ENCODE measurements at regions not wholly inside any gene's neighbourhood (a gene's known extent, or its start where the extent isn't known, plus 50 kb on each side); places are given as distances from the start of the nearest gene placed in this dataset.

DNA sequence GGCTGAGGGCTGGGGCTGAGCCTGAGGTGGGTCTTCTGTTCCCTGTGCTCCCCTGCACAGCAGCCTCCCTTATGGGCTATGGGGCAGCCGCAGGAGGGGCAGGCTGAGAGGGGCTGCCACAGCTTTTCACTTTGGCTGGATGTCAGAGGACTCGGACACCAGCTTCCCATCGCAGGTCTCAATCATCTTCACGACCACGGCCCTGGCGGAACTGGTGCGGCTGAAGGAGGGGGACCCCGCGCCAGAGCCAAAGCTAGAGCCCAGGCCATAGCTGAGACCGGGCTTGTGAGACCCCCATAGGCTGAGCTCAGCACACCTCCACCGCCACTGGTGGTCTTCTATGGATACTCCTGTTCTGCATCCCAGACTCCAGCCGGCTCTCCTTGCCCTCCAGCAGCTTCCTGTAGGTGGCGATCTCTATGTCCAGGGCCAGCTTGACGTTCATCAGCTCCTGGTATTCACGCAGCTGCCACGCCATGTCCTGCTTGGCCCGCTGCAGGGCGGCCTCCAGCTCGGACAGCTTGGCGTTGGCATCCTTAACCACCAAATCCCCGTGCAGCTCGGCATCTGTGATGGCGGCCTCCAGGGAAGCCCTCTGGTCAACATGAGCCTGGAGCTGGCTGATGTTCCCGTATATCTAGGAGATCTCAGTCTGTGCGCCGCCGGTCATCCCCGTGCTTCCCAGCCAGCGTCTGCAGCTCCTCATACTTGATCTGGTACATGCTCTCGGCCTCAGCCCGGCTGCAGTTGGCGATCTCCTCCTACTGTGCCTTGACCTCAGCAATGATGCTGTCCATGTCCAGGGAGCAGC lies 181.7 kb upstream of the SYNPR start (continued):
- TF ChIP-seq SNAI2 (CRISPR knock-in tag; IDR thresholded peaks at IDR 0.05) = no peak
- TF ChIP-seq, protein P1, sequence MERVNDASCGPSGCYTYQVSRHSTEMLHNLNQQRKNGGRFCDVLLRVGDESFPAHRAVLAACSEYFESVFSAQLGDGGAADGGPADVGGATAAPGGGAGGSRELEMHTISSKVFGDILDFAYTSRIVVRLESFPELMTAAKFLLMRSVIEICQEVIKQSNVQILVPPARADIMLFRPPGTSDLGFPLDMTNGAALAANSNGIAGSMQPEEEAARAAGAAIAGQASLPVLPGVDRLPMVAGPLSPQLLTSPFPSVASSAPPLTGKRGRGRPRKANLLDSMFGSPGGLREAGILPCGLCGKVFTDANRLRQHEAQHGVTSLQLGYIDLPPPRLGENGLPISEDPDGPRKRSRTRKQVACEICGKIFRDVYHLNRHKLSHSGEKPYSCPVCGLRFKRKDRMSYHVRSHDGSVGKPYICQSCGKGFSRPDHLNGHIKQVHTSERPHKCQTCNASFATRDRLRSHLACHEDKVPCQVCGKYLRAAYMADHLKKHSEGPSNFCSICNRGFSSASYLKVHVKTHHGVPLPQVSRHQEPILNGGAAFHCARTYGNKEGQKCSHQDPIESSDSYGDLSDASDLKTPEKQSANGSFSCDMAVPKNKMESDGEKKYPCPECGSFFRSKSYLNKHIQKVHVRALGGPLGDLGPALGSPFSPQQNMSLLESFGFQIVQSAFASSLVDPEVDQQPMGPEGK (CRISPR knock-in tag; IDR thresholded peaks at IDR 0.05; ENCODE audit: borderline replicate concordance) = no peak
- no peak for TF ChIP-seq ZNF8 (CRISPR knock-in tag; IDR thresholded peaks at IDR 0.05)

DNA sequence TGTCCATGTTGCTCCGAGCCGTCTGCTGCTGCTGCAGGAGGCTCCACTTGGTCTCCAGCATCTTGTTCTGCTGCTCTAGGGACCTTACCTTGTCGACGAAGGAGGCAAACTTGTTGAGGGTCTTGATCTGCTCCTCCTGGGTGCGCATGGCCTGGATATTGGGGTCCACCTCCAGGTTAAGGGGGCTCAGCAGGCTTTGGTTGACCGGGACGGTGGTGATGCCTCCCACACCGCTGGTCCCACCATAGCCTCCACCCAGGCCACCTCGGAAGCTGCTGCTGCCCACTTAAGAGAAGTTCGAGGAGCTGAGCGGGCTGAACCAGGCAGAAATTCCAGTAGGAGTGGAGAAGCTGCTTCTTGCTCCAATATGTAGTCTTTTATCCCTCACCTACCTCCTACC lies 180.7 kb upstream of the SYNPR start:
- TF ChIP-seq, protein P1 (CRISPR knock-in tag; IDR thresholded peaks at IDR 0.05; ENCODE audit: borderline replicate concordance) = no peak
- no peak for ATAC-seq

DNA sequence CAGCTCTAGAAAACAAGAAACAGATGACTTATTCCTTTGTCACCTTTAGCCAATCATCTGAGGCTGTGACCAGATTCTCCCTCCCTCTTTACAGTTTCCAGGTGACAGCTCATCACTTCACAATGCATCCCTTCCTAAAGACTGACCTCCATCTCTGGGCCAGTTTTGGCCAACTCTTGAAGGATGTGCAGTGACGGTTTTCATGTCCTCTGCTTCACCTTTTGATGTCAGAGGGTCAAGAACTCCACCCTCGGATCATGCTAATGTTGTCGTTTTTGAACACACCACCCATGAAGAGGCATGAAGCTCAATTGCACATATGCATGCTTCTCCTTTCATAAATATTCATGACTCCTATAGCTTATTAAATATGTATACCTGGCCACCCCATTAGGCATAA lies 161.2 kb upstream of the SYNPR start:
- TF ChIP-seq CSDC2 (CRISPR knock-in tag; IDR thresholded peaks at IDR 0.05) (no peak), CSRNP3 (CRISPR knock-in tag; IDR thresholded peaks at IDR 0.05) (no peak), ZFP30 (CRISPR knock-in tag; IDR thresholded peaks at IDR 0.05) (no peak), PPARA (CRISPR knock-in tag; IDR thresholded peaks at IDR 0.05; ENCODE audit: borderline replicate concordance) (no peak), RARB (CRISPR knock-in tag; IDR thresholded peaks at IDR 0.05) (no peak), ARNTL (CRISPR knock-in tag; IDR thresholded peaks at IDR 0.05; ENCODE audit: borderline replicate concordance, low read depth) (no peak), ZC3H10 (CRISPR knock-in tag; IDR thresholded peaks at IDR 0.05) (no peak), GLIS3 (CRISPR knock-in tag; IDR thresholded peaks at IDR 0.05) (no peak), TOX (CRISPR knock-in tag; IDR thresholded peaks at IDR 0.05; ENCODE audit: borderline replicate concordance) (no peak)
- TF ChIP-seq, protein P1 (CRISPR knock-in tag; IDR thresholded peaks at IDR 0.05; ENCODE audit: borderline replicate concordance) = no peak
- TF ChIP-seq, protein P2, sequence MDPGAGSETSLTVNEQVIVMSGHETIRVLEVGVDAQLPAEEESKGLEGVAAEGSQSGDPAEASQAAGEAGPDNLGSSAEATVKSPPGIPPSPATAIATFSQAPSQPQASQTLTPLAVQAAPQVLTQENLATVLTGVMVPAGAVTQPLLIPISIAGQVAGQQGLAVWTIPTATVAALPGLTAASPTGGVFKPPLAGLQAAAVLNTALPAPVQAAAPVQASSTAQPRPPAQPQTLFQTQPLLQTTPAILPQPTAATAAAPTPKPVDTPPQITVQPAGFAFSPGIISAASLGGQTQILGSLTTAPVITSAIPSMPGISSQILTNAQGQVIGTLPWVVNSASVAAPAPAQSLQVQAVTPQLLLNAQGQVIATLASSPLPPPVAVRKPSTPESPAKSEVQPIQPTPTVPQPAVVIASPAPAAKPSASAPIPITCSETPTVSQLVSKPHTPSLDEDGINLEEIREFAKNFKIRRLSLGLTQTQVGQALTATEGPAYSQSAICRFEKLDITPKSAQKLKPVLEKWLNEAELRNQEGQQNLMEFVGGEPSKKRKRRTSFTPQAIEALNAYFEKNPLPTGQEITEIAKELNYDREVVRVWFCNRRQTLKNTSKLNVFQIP (CRISPR knock-in tag; IDR thresholded peaks at IDR 0.05; ENCODE audit: borderline replicate concordance, low read depth) = no peak
- ATAC-seq = no peak

- no peak for ATAC-seq
- no peak for TF ChIP-seq CSDC2 (CRISPR knock-in tag; IDR thresholded peaks at IDR 0.05)
- TF ChIP-seq OSR1 (CRISPR knock-in tag; IDR thresholded peaks at IDR 0.05) = no peak
- TF ChIP-seq SNAI2 (CRISPR knock-in tag; IDR thresholded peaks at IDR 0.05) = no peak
- TF ChIP-seq, protein P3, sequence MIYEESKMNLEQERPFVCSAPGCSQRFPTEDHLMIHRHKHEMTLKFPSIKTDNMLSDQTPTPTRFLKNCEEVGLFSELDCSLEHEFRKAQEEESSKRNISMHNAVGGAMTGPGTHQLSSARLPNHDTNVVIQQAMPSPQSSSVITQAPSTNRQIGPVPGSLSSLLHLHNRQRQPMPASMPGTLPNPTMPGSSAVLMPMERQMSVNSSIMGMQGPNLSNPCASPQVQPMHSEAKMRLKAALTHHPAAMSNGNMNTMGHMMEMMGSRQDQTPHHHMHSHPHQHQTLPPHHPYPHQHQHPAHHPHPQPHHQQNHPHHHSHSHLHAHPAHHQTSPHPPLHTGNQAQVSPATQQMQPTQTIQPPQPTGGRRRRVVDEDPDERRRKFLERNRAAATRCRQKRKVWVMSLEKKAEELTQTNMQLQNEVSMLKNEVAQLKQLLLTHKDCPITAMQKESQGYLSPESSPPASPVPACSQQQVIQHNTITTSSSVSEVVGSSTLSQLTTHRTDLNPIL (CRISPR knock-in tag; IDR thresholded peaks at IDR 0.05; ENCODE audit: low read depth) = no peak
- no peak for TF ChIP-seq ISL1 (CRISPR knock-in tag; IDR thresholded peaks at IDR 0.05)
Measured at GRCh38 chr3:63124090-63124489, 154.0 kb upstream of the SYNPR start.
